M059J (cell line): ENCODE measurements at regions not wholly inside any gene's neighbourhood (a gene's known extent, or its start where the extent isn't known, plus 50 kb on each side); places are given as distances from the start of the nearest gene placed in this dataset.
"Not testable (repeated sequence)": the region's sequence is repeated elsewhere in the genome, so short reads cannot be mapped to it uniquely, and the experiment has no call there.

Source experiments
- DNase-seq: peaks from one replicate; pipeline ENCODE4 v3.0.0-alpha.2; 2012; ENCODE audit warnings: low read depth

- no peak for DNase-seq
Observed at GRCh38 chr3:78313332-78313731, 1273.4 kb downstream of the ROBO2 start.

GRCh38 chr3:78314327-78314726 lies 1274.4 kb downstream of the ROBO2 start:
- DNase-seq = no peak

GRCh38 chr3:78317774-78318173 lies 1277.9 kb downstream of the ROBO2 start:
- DNase-seq = no peak

GRCh38 chr3:78322780-78323179 lies 1282.9 kb downstream of the ROBO2 start:
- DNase-seq = no peak

- DNase-seq = peak; percentile 4
Observed at GRCh38 chr3:78337801-78338211, 1297.9 kb downstream of the ROBO2 start.

GRCh38 chr3:78338405-78338804 lies 1298.5 kb downstream of the ROBO2 start:
- DNase-seq = no peak

- no peak for DNase-seq
Observed at GRCh38 chr3:78343221-78343620, 1303.3 kb downstream of the ROBO2 start.

GRCh38 chr3:78344267-78344666 lies 1304.4 kb downstream of the ROBO2 start:
- not testable (repeated sequence) for DNase-seq

GRCh38 chr3:78344918-78345317 lies 1305.0 kb downstream of the ROBO2 start:
- no peak for DNase-seq

GRCh38 chr3:78347176-78347575 lies 1307.3 kb downstream of the ROBO2 start:
- DNase-seq = no peak

- DNase-seq = no peak
Observed at GRCh38 chr3:78348664-78349063, 1308.8 kb downstream of the ROBO2 start.

- DNase-seq = no peak
Observed at GRCh38 chr3:78349571-78349970, 1309.7 kb downstream of the ROBO2 start.

GRCh38 chr3:78351334-78351733 lies 1311.4 kb downstream of the ROBO2 start:
- DNase-seq = no peak

- DNase-seq = no peak
Observed at GRCh38 chr3:78353231-78353630, 1313.3 kb downstream of the ROBO2 start.

- no peak for DNase-seq
Observed at GRCh38 chr3:78360849-78361248, 1321.0 kb downstream of the ROBO2 start.

- no peak for DNase-seq
Observed at GRCh38 chr3:78368636-78369345, 1328.9 kb downstream of the ROBO2 start.

- DNase-seq = no peak
Observed at GRCh38 chr3:78390221-78390620, 1350.3 kb downstream of the ROBO2 start.

GRCh38 chr3:78398401-78398800 lies 1358.5 kb downstream of the ROBO2 start:
- no peak for DNase-seq

- DNase-seq = no peak
Observed at GRCh38 chr3:78402720-78403119, 1362.8 kb downstream of the ROBO2 start.

- no peak for DNase-seq
Observed at GRCh38 chr3:78405745-78406144, 1362.1 kb downstream of the ROBO1 start.

- DNase-seq = no peak
Observed at GRCh38 chr3:78406396-78406795, 1361.4 kb downstream of the ROBO1 start.

- no peak for DNase-seq
Observed at GRCh38 chr3:78410077-78410476, 1357.7 kb downstream of the ROBO1 start.

- no peak for DNase-seq
Observed at GRCh38 chr3:78414261-78414660, 1353.5 kb downstream of the ROBO1 start.

GRCh38 chr3:78420611-78421010 lies 1347.2 kb downstream of the ROBO1 start:
- DNase-seq = no peak
